Esophagus muscularis mucosa (tissue), 4 donors: ENCODE measurements at regions not wholly inside any gene's neighbourhood (a gene's known extent, or its start where the extent isn't known, plus 50 kb on each side); places are given as distances from the start of the nearest gene placed in this dataset.

Experiments
- EP300 ChIP-seq: sonication (generic); formaldehyde crosslinking; IDR thresholded peaks from one replicate; pipeline ENCODE4 v1.6.1; 2017; ENCODE audit warnings: antibody characterized with exemption
- POLR2A ChIP-seq: fragments of 450-650 bp; IDR thresholded peaks from one replicate; pipeline ENCODE4 v1.6.1; 2017; ENCODE audit warnings: antibody characterized with exemption, moderate library complexity, mild to moderate bottlenecking, low read depth
- TF ChIP-seq, protein P1 (sequence below), 3 experiments: fragments of 200-600 bp in 2 of 3; fragments of 450-650 bp in 1 of 3; sonication (generic) in 2 of 3; IDR thresholded peaks; one replicate each; pipeline ENCODE4 v1.5.1; 2017 to 2019; ENCODE audit warnings: antibody characterized with exemption in 3 of 3, mild to moderate bottlenecking in 2 of 3, moderate library complexity in 1 of 3

DNA sequence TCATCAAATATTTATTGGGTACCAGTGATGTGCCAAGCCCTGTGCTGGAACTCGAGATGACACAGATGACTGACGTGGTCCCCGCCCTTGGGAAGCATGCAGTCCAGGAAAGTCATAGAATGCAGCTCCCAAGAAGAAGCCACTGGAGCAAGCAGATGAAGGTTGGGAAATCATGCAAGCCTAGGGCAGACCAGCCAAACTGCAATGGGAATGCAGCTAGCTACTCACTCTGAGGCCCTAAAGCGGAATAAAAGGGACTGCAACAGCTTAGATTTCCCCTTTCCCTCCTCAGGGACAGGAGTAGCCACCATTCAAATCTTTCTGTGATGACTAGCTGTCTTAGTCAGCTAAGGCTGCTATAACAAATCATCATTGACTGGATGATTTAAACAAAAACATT, 152.2 kb downstream of the MAFB start:
- TF ChIP-seq, protein P1, sequence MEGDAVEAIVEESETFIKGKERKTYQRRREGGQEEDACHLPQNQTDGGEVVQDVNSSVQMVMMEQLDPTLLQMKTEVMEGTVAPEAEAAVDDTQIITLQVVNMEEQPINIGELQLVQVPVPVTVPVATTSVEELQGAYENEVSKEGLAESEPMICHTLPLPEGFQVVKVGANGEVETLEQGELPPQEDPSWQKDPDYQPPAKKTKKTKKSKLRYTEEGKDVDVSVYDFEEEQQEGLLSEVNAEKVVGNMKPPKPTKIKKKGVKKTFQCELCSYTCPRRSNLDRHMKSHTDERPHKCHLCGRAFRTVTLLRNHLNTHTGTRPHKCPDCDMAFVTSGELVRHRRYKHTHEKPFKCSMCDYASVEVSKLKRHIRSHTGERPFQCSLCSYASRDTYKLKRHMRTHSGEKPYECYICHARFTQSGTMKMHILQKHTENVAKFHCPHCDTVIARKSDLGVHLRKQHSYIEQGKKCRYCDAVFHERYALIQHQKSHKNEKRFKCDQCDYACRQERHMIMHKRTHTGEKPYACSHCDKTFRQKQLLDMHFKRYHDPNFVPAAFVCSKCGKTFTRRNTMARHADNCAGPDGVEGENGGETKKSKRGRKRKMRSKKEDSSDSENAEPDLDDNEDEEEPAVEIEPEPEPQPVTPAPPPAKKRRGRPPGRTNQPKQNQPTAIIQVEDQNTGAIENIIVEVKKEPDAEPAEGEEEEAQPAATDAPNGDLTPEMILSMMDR (IDR thresholded peaks at IDR 0.05) = no peak
- TF ChIP-seq EP300 (no peak), POLR2A (no peak)
